Brain microvascular endothelial cell (primary cell): ENCODE measurements at regions not wholly inside any gene's neighbourhood (a gene's known extent, or its start where the extent isn't known, plus 50 kb on each side); places are given as distances from the start of the nearest gene placed in this dataset.

Experiments
- DNase-seq: peaks from one replicate; pipeline ENCODE4 v3.0.0-alpha.2; 2020
- H3K27ac ChIP-seq: fragments of 250-450 bp; sonication (Bioruptor Pico); 2 replicates; pipeline ENCODE4 v1.5.1; 2020; ENCODE audit warnings: mild to moderate bottlenecking, moderate library complexity
- H3K27me3 ChIP-seq: fragments of 250-450 bp; sonication (Bioruptor Pico); replicated peaks from 2 replicates; pipeline ENCODE4 v1.5.1; 2020; ENCODE audit warnings: mild to moderate bottlenecking
- H3K36me3 ChIP-seq: fragments of 250-450 bp; sonication (Bioruptor Pico); replicated peaks from 2 replicates; pipeline ENCODE4 v1.5.1; 2020; ENCODE audit warnings: mild to moderate bottlenecking
- H3K4me3 ChIP-seq: 2 replicates; pipeline ENCODE4 v1.5.1; 2011; ENCODE audit warnings: low read depth, mild to moderate bottlenecking, control low read depth, low read length, moderate library complexity
- in situ Hi-C: cut with HindIII; loops from 2 replicates; pipeline ENCODE4 v1.10.0; 2017; ENCODE audit warnings: low sequenced_read_pairs, low pct_ligation_motif_present
- TF ChIP-seq, protein P1 (sequence below): IDR thresholded peaks from 2 replicates; pipeline ENCODE4 v1.5.1; 2011; ENCODE audit warnings: low read depth, mild to moderate bottlenecking, moderate library complexity, low read length, control low read depth, inconsistent platforms; ENCODE audit errors: missing control alignments

DNA sequence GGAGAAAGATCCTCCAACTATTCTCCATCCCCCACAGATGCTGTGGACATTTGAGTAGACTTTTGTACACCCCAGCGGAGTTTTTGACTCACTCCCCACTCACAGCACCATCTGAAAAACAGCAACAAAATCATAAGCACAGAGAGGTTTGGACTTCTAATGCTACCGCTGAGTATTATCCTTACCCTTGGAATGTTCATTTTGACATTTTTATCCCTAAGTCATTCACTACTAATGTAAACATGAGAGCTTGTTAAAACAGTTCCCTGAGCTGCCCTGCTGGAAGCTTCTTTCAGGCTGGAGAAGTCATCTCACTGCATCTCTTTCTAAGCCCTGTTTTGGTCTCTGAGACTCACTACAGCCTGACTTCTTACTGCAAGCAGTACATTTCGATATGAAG, 1045.9 kb downstream of the MCTP2 start:
- TF ChIP-seq, protein P1, sequence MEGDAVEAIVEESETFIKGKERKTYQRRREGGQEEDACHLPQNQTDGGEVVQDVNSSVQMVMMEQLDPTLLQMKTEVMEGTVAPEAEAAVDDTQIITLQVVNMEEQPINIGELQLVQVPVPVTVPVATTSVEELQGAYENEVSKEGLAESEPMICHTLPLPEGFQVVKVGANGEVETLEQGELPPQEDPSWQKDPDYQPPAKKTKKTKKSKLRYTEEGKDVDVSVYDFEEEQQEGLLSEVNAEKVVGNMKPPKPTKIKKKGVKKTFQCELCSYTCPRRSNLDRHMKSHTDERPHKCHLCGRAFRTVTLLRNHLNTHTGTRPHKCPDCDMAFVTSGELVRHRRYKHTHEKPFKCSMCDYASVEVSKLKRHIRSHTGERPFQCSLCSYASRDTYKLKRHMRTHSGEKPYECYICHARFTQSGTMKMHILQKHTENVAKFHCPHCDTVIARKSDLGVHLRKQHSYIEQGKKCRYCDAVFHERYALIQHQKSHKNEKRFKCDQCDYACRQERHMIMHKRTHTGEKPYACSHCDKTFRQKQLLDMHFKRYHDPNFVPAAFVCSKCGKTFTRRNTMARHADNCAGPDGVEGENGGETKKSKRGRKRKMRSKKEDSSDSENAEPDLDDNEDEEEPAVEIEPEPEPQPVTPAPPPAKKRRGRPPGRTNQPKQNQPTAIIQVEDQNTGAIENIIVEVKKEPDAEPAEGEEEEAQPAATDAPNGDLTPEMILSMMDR: peak; percentile 4
- no peaks in the 10 kb centered on the region for H3K36me3 ChIP-seq
- H3K27me3 ChIP-seq: no peaks in the 10 kb centered on the region
- peak; percentile 80 for DNase-seq
- in situ Hi-C loops: loop anchor here (25.0 kb wide), 2 partner anchors 760 to 1060 kb away; partner anchors contain the start of gene NR2F2
- peak overlapping the region; percentile 47 for H3K27ac ChIP-seq
- H3K4me3 ChIP-seq: no peak overlapping the region

DNA sequence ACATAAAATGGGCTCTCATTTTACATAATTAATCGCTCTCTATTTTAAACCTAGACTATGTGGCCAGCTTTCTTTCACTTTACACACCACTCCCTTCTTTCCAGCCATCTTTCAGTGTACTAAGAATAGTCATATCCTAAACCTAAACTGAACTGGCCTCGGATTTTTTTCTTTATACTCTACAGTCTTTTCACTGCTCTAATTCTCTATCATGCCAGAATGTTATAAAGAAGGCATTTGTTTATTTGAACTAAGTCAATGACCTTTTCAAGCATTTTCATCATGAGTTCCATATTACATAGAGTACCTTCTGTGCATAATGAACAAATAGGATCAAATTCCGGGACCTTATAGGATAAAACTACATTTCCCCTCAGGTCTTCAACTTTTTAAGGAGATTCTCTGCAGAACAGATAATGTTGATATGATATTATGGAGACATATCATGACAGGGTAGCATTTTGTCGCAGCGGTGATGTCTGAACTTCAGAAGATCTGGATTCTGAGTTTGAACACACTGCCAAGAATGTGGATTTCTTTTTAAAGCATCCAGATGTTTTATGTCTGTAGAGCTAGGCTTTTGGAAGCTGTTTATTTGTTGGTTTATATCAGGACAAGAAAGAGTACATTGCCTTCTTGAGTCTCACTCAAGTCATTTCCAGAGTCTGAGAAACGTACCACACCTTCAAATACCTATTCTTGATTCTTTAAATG, 1047.3 kb downstream of the MCTP2 start:
- Histone ChIP-seq H3K27me3 (no peaks in the 10 kb centered on the region), H3K36me3 (no peaks in the 10 kb centered on the region), H3K4me3 (no peak overlapping the region), H3K27ac (no peak overlapping the region)
- TF ChIP-seq, protein P1: no peak
- in situ Hi-C loops: loop anchor here (25.0 kb wide), 2 partner anchors 759 to 1059 kb away; partner anchors contain the start of gene NR2F2
- no peak for DNase-seq

- Histone ChIP-seq H3K4me3 (no peak overlapping the region), H3K27me3 (no peaks in the 10 kb centered on the region), H3K27ac (no peak overlapping the region), H3K36me3 (no peaks in the 10 kb centered on the region)
- DNase-seq: no peak
- TF ChIP-seq, protein P1: no peak
- in situ Hi-C loops: loop anchor here (25.0 kb wide), 2 partner anchors 758 to 1058 kb away; partner anchors contain the start of gene NR2F2
Measured at GRCh38 chr15:95279277-95280019, 1048.1 kb downstream of the MCTP2 start.

GRCh38 chr15:95280711-95281110, 1049.3 kb downstream of the MCTP2 start:
- no peak overlapping the region for H3K27ac ChIP-seq
- TF ChIP-seq, protein P1: no peak
- no peak overlapping the region for H3K4me3 ChIP-seq
- DNase-seq: no peak
- H3K36me3 ChIP-seq: no peaks in the 10 kb centered on the region
- in situ Hi-C loops: loop anchor here (25.0 kb wide), 2 partner anchors 757 to 1057 kb away; partner anchors contain the start of gene NR2F2
- H3K27me3 ChIP-seq: no peaks in the 10 kb centered on the region

DNA sequence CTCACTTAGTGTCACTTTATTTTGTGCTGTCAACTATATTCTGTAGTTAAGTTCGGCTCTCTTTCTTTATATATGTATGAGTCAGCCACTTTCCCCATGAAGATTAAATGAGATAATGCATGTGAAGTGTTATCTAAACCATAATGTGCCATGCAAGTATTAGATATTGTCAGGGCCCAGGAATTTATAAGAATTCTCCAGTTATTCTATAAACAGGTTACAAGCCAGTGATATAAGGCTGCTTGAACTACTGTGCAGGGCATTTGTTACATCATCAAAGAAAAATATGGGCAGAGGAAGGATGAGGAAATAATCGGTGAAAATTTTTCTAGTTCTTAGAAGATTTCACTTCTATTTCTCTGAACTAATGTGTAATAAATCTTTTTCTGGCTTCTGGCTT, 1049.0 kb upstream of the NR2F2 start:
- no peak overlapping the region for H3K27ac ChIP-seq
- H3K27me3 ChIP-seq: no peaks in the 10 kb centered on the region
- H3K4me3 ChIP-seq: no peak overlapping the region
- TF ChIP-seq, protein P1: no peak
- in situ Hi-C loops: loop anchor here (25.0 kb wide), 2 partner anchors 756 to 1056 kb away; partner anchors contain the start of gene NR2F2
- no peak for DNase-seq
- no peaks in the 10 kb centered on the region for H3K36me3 ChIP-seq
